ENCODE measurements at regions not wholly inside any gene's neighbourhood (a gene's known extent, or its start where the extent isn't known, plus 50 kb on each side); places are given as distances from the start of the nearest gene placed in this dataset.

GRCh38 chr13:109615721-109616420 lies 170.5 kb downstream of the IRS2 start:
- H3K4ac ChIP-seq (ENCODE audit: low read depth, low read length): no peak overlapping the region
- 0% methylated on average over 1 of the region's 8 CpGs; no CpG with 5 or more reads in 1 of the 2 experiments for WGBS, 2 experiments (ENCODE audit: extremely low coverage in 2 of 2, insufficient read length in 1 of 2)
- TF ChIP-seq ELK1 (IDR thresholded peaks at IDR 0.05; ENCODE audit: borderline replicate concordance, low read depth, low read length): no peak
- TF ChIP-seq FOS (IDR thresholded peaks at IDR 0.05; ENCODE audit: low read depth, low read length): no peak
- no peak for TF ChIP-seq POLR2A (IDR thresholded peaks at IDR 0.05; ENCODE audit: low read depth, low read length)
- TF ChIP-seq CHD1 (IDR thresholded peaks at IDR 0.05; ENCODE audit: low read depth, low read length): no peak
- H3K56ac ChIP-seq (ENCODE audit: extremely low read depth, insufficient read depth, low read length): no peak overlapping the region
- no peak overlapping the region for H4K91ac ChIP-seq (ENCODE audit: insufficient read depth, low read depth, low read length)
- H3K4me2 ChIP-seq (ENCODE audit: low read depth, low read length): no peak overlapping the region
- no peak overlapping the region for H4K5ac ChIP-seq (ENCODE audit: low read depth, low read length)
- no peaks in the 10 kb centered on the region for H3K79me1 ChIP-seq (ENCODE audit: low read depth in 1 of 2, low read length in 2 of 2)
- H3K4me1 ChIP-seq (ENCODE audit: control insufficient read depth, insufficient read depth, low read length): no peaks in the 10 kb centered on the region
- no peak overlapping the region for H3K27ac ChIP-seq (ENCODE audit: insufficient read depth, low read length)
- H2AK9ac ChIP-seq (replicated peaks; ENCODE audit: low read depth, low read length, poor library complexity): no peak overlapping the region
- CTCF ChIA-PET: interaction anchor here (0.6 kb wide), 1 partner anchor 537 kb away, joined by 3 read pairs; no protein-coding TSS in a partner anchor
- no peak overlapping the region for H3K9ac ChIP-seq (ENCODE audit: low read depth, low read length)
- no TSS peak for BruUV-seq (replicated peaks)
- intact Hi-C loops (cut with micrococcal nuclease) (no loop called here), dilution Hi-C loops (cut with HindIII; ENCODE audit: low sequenced_read_pairs, unreplicated experiment) (no loop called here), in situ Hi-C loops (cut with MboI; ENCODE audit: low sequenced_read_pairs) (no loop called here)
- H2AK5ac ChIP-seq (ENCODE audit: low read depth, low read length): no peak overlapping the region
- H3K23ac ChIP-seq (ENCODE audit: low read depth, low read length): no peak overlapping the region; the same call in 1 of the 2 replicates
- peaks cover 27% of the 10 kb centered on the region for H3K27me3 ChIP-seq (ENCODE audit: control insufficient read depth, insufficient read depth, low read length)
- H3K4me3 ChIP-seq (ENCODE audit: insufficient read depth, low read depth, low read length): no peak overlapping the region
- H2AFZ ChIP-seq (replicated peaks; ENCODE audit: low read length, poor library complexity): no peak overlapping the region
- DNase-seq (no peak), ATAC-seq (ENCODE audit: low read depth) (no peak)
- H2BK120ac ChIP-seq (ENCODE audit: low read depth, low read length): no peak overlapping the region
- H3K36me3 ChIP-seq (ENCODE audit: control insufficient read depth, insufficient read depth, low read length): no peaks in the 10 kb centered on the region
- H2BK15ac ChIP-seq (ENCODE audit: low read depth, low read length): no peak overlapping the region
- H4K8ac ChIP-seq (ENCODE audit: low read depth in 2 of 2, low read length in 2 of 2): no peak overlapping the region
- H3K9me3 ChIP-seq (ENCODE audit: control insufficient read depth, insufficient read depth, low read length): no peaks in the 10 kb centered on the region
- POLR2A ChIA-PET (ENCODE audit: unreplicated experiment): no interaction called here
- no peak overlapping the region for H2BK5ac ChIP-seq (ENCODE audit: low read depth, low read length, poor library complexity, severe bottlenecking)
- no peaks in the 10 kb centered on the region for H3K9me1 ChIP-seq (ENCODE audit: insufficient read depth, low read length)
- no peak overlapping the region for H3K14ac ChIP-seq (replicated peaks; ENCODE audit: low read depth, low read length)
- no peak overlapping the region for H3K18ac ChIP-seq (ENCODE audit: low read depth, low read length)
- H4K20me1 ChIP-seq (ENCODE audit: insufficient read depth, low read length): no peaks in the 10 kb centered on the region
- H2BK20ac ChIP-seq (ENCODE audit: low read depth, low read length): no peak overlapping the region

Data from IMR-90 (cell line).